ENCODE measurements at regions not wholly inside any gene's neighbourhood (a gene's known extent, or its start where the extent isn't known, plus 50 kb on each side); places are given as distances from the start of the nearest gene placed in this dataset.

GRCh38 chr2:23271230-23271629 is 113.7 kb upstream of the KLHL29 start:
- TF ChIP-seq ZNF747 (tag by site-specific recombination; IDR thresholded peaks at IDR 0.05) (no peak), PRDM10 (tag by site-specific recombination; IDR thresholded peaks at IDR 0.05) (no peak), ZSCAN23 (tag by site-specific recombination; IDR thresholded peaks at IDR 0.05) (no peak), CTCF (tag by site-specific recombination; IDR thresholded peaks at IDR 0.05) (no peak), PRDM6 (tag by site-specific recombination; IDR thresholded peaks at IDR 0.05) (no peak), ZNF350 (tag by site-specific recombination; IDR thresholded peaks at IDR 0.05) (no peak), ZNF48 (tag by site-specific recombination; IDR thresholded peaks at IDR 0.05) (no peak), MYNN (tag by site-specific recombination; IDR thresholded peaks at IDR 0.05; ENCODE audit: borderline replicate concordance) (no peak), ZNF274 (IDR thresholded peaks at IDR 0.05; ENCODE audit: low read length) (no peak), ZNF274 (tag by site-specific recombination; IDR thresholded peaks at IDR 0.05; ENCODE audit: borderline replicate concordance) (no peak), PBX3 (CRISPR knock-in tag; IDR thresholded peaks at IDR 0.05) (no peak), ZNF292 (tag by site-specific recombination; IDR thresholded peaks at IDR 0.05; ENCODE audit: borderline replicate concordance, low read depth) (no peak)

All from HEK293 (cell line).